Forelimb muscle (tissue), 1 donor: ENCODE measurements at regions not wholly inside any gene's neighbourhood (a gene's known extent, or its start where the extent isn't known, plus 50 kb on each side); places are given as distances from the start of the nearest gene placed in this dataset.

ENCODE experiments used
- DNase-seq: peaks from one replicate; pipeline ENCODE4 v3.0.0-alpha.2; 2013; ENCODE audit warnings: low read depth

- peak; percentile 81 for DNase-seq
Measured at GRCh38 chr10:4345877-4346646, 479.9 kb upstream of the AKR1E2 start.

- peak; percentile 73 for DNase-seq
Measured at GRCh38 chr10:4344492-4344994, 481.5 kb upstream of the AKR1E2 start.

- DNase-seq = no peak
Measured at GRCh38 chr10:4343873-4344272, 482.1 kb upstream of the AKR1E2 start.

DNA sequence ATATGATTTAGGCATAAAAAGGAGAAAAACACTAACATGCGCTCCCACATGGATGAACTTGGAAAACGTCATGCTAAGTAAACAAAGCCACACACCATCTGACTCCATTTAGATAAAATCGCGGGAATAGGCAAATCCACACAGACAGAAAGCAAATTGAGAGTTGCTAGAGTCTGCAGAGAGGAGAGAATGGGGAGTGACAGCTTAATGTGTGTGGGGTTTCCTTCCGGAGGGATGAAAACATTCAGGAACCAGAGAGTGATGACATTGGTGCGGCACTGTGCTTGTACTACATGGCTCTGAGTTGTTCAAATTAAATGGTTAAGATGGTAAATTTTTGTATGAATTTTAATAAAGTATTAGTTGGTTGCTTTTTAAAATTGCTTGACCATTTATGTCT, 482.9 kb upstream of the AKR1E2 start:
- DNase-seq = no peak

- no peak for DNase-seq
Measured at GRCh38 chr10:4338768-4339167, 487.2 kb upstream of the AKR1E2 start.

- no peak for DNase-seq
Measured at GRCh38 chr10:4337563-4337962, 488.4 kb upstream of the AKR1E2 start.

DNA sequence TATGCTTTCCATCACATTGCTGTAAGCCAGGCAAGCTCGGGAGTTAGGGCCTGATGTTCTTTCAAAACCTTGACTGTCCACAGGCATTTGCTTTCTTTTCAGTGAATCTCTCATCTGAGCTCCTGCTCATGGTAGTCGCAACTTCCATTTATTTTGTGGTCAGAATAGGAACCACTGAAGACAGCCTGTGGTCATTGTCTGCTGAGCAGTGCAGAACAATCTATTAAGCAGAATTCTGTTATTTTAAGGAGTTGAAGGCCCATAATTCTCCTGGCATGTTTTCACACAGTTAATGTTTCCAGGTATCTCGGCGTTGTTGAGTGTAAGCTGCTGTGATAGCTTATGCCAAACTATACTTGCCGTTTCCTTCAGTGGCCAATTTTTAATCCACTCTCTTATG, 491.1 kb upstream of the AKR1E2 start:
- no peak for DNase-seq

- DNase-seq = no peak
Measured at GRCh38 chr10:4334015-4334414, 492.0 kb upstream of the AKR1E2 start.

- DNase-seq = no peak
Measured at GRCh38 chr10:4333459-4333894, 492.5 kb upstream of the AKR1E2 start.

GRCh38 chr10:4332764-4333458, 493.1 kb upstream of the AKR1E2 start:
- no peak for DNase-seq

- DNase-seq = no peak
Measured at GRCh38 chr10:4331150-4331549, 494.9 kb upstream of the AKR1E2 start.

DNA sequence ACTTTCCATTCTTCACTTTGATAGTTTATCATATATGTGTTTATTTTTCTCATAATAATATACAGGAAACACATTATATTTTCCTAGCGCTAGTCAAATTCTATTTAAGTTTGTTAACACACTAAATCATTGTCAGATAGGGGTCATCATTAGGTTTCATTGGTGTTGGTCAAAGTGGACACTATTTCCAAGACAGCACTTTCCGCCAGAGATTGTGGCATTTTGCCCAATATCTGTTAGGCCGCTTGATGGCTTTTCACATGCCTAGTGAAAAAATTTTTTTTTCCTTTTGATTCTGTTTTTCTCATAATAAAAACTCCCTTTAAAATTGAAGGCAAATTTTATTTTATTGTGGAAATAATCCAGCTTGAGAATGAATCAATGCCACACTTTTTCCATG, 495.4 kb upstream of the AKR1E2 start:
- DNase-seq = no peak

DNA sequence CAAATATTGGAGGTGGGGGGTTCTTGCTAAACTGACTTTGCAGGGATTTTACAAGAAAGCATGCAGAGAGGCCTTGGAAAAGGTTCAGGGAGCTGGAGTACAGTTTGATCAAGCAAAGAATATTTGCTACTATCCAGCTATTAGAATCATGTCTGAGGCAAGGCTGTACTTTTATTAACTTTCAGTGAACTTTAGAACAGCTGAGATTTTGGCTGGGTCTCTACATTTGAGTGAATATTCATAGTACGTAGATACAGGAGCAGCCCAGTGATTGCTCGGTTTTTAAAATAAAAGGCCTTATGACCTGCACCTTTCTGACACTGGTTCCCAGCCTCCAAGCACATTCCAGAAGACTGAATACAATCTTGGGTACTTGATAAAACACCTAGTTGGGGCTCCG, 496.8 kb upstream of the AKR1E2 start:
- peak; percentile 60 for DNase-seq

DNA sequence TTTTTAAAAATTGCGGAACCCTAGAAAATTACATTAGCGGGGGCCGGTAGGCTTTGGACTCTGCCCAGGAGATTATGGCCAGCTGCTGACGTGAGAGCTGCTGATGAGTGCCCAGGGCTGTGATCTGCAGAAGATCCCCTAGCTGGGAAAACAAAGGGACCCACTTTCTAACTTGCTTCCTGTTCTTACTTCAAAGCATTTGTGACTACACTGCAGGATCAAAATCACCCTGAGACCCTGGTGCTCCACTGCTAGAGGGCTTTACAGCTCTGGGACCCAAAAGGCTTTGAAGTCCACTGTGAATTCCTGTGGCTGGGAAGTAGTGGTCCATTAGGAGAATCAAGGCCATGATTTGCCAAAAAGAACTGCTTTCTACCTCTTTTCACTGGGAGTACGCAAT, 499.4 kb upstream of the AKR1E2 start:
- DNase-seq = no peak

DNA sequence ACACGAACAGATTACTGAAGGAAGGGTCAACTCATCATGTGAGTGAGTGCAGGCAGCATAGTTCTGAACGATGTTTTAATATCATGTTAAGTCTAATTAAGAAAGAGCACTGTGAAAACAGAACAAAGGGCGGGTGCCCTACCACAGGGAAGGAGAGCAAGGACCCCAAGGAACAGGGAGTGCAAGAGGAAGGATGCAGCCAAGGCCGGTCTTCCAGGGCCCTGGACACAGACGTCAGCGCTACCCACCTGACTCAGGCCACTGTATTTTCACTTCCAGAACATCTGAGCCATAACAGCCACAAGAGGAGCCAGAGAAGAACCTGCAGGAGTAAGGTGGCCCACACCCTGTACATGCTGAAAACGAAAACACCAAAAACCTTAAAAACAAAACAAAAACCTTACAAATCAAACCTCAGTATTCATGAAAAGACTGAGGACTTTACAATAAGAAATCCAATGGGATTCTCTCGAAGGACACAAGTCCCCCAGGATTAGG, 506.1 kb upstream of the AKR1E2 start:
- no peak for DNase-seq

- DNase-seq = no peak
Measured at GRCh38 chr10:4316161-4316810, 509.7 kb upstream of the AKR1E2 start.

DNA sequence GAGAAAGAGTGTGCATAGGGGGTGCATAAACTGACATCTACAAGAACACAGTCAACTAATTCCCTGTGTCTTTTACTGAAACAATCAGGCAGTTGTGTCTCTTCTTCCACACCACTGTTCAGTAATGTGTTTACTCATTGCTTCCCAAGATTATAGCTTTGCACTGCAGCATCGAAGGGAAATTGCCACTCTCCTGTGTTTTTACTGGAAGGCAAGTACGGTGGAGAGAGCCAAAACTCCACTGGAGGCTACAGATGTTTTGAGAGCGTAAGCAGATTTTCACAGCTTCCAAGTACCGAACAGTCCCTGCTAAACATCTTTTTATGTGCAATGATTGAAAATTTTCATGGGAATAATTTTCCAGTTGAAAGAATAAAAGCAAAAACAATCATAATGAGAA, 510.5 kb upstream of the AKR1E2 start:
- peak; percentile 87 for DNase-seq

DNA sequence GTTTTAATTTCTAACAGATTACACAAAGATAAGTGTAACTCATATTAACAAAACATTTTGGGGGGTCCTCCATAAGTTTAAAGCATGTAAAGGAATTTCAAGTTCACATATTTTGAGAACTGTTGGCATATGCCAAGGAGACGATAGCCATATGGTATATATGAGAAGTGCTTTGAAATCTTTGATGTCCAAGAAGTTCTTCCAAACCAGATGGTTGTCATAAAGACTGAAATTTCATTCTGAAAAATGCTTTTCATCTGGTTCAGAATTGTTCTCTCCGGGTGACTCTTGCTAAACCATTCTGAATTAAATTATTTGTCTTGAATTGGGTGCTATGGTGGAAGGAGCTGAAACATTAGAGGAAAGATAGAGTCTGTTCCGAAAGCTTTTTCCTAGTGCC, 513.0 kb upstream of the AKR1E2 start:
- no peak for DNase-seq

GRCh38 chr10:4312051-4312835, 513.8 kb upstream of the AKR1E2 start:
- DNase-seq = no peak

DNA sequence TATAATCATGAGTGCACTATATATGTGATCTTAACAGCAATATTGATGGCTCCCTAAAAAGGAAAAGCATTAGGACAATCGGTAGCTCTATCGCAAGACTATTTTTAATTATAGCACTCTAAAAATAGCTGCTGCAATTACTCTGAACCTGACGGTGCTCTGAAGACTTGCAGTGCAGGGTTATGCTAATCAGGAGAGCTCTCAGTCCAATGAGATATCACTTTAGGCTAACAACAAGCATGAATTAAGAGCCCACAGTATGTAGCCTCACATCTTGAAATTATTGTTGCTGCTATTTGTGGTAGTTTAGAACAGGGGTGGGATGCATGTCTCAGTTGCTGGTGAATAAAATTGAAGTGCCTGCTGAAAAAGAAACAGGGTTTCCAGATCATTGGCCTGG, 515.8 kb upstream of the AKR1E2 start:
- no peak for DNase-seq

DNA sequence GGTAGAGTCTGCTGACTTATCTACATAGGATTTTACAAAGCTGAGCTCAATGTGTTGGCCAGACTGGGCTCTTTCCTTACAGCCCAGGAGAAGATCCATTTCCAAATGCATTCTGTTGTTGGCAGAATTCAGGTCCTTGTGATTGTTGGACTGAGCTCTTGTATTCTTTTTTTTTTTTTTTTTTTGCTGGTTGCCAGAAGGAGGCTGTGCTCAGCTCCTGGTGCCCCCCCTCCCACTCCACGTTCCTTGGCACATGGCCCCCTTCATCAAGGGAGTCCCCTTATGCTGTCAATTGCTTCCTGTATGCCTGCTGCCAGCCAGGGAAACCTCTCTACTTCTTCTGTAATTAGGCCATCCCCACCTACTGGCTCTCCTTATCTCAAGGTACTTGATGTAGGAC, 518.1 kb upstream of the AKR1E2 start:
- DNase-seq = no peak

- DNase-seq = no peak
Measured at GRCh38 chr10:4306871-4307270, 519.1 kb upstream of the AKR1E2 start.
